B cell (primary cell): ENCODE measurements at regions not wholly inside any gene's neighbourhood (a gene's known extent, or its start where the extent isn't known, plus 50 kb on each side); places are given as distances from the start of the nearest gene placed in this dataset.

Experiments
- ATAC-seq: fragments of 200-7000 bp; cut with Tn5 transposase; one replicate; pipeline ENCODE4 v1.10.0; 2021; ENCODE audit warnings: low read depth, mild to moderate bottlenecking, moderate number of reproducible peaks, moderate library complexity
- CTCF ChIA-PET: fragments of 350-600 bp; sonication (Branson Sonifier 250); formaldehyde crosslinking; loops from one replicate; lab custom pipeline; 2021; ENCODE audit warnings: antibody characterized with exemption, inconsistent platforms; lab: Charles Lee
- POLR2A ChIA-PET: fragments of 350-600 bp; sonication (Branson Sonifier 250); formaldehyde crosslinking; loops from one replicate; lab custom pipeline; 2021; ENCODE audit warnings: antibody characterized with exemption; lab: Charles Lee
- DNase-seq: peaks from one replicate; pipeline ENCODE4 v3.0.0; 2013
- H2AFZ ChIP-seq: 2 replicates; pipeline ENCODE4 v1.6.1; 2012; ENCODE audit warnings: mild to moderate bottlenecking, low read depth, low read length; ENCODE audit not compliant: insufficient read depth, poor library complexity, severe bottlenecking
- H3K27ac ChIP-seq, 2 donors: 1 replicate in 1 of 2; 2 replicates in 1 of 2; pipeline ENCODE4 v1.5.1; 2012 to 2013; ENCODE audit warnings: low read length in 2 of 2, mild to moderate bottlenecking in 2 of 2, moderate library complexity in 1 of 2
- H3K27me3 ChIP-seq, 4 experiments: fragments of 200-600 bp in 1 of 4; sonication (generic) in 1 of 4; replicated peaks in 1 of 4; 1 replicate in 2 of 4; 2 replicates in 2 of 4; pipeline versions ENCODE4 v1.6.1 to v1.7.0; 2013 to 2016; ENCODE audit warnings: low read length in 3 of 4, mild to moderate bottlenecking in 2 of 4, mixed read lengths in 1 of 4, moderate library complexity in 1 of 4; ENCODE audit not compliant: insufficient read depth in 4 of 4, control insufficient read depth in 3 of 4; ENCODE audit errors: control extremely low read depth in 1 of 4
- H3K36me3 ChIP-seq, 2 experiments: replicated peaks in 1 of 2; 1 replicate in 1 of 2; 2 replicates in 1 of 2; pipeline versions ENCODE4 v1.6.1 to v1.7.1; 2013; ENCODE audit warnings: low read length in 1 of 2; ENCODE audit not compliant: insufficient read depth in 2 of 2, control insufficient read depth in 1 of 2; ENCODE audit errors: control extremely low read depth in 1 of 2, extremely low read depth in 1 of 2
- H3K4me1 ChIP-seq, 2 donors: fragments of 200-600 bp in 1 of 2; sonication (generic) in 1 of 2; 1 replicate in 1 of 2; 2 replicates in 1 of 2; pipeline versions ENCODE4 v1.5.1 to v1.6.1; 2013 to 2017; ENCODE audit warnings: low read length in 2 of 2; ENCODE audit not compliant: control insufficient read depth in 2 of 2, insufficient read depth in 2 of 2
- H3K4me2 ChIP-seq: replicated peaks from 2 replicates; pipeline ENCODE3; 2012; ENCODE audit warnings: mild to moderate bottlenecking, low read depth, low read length; ENCODE audit not compliant: poor library complexity, severe bottlenecking
- H3K4me3 ChIP-seq, 5 experiments: fragments of 200-600 bp in 1 of 5; sonication (generic) in 1 of 5; 1 replicate in 3 of 5; 2 replicates in 2 of 5; pipeline versions ENCODE4 v1.5.1 to v1.7.0; 2011 to 2016; ENCODE audit warnings: low read length in 4 of 5, mild to moderate bottlenecking in 4 of 5, low read depth in 2 of 5, control low read depth in 1 of 5, moderate library complexity in 1 of 5; ENCODE audit not compliant: insufficient read depth in 1 of 5; ENCODE audit errors: control extremely low read depth in 1 of 5, extremely low read depth in 1 of 5
- H3K79me2 ChIP-seq: fragments of 200-600 bp; sonication (generic); one replicate; pipeline ENCODE4 v1.6.0; 2016; ENCODE audit warnings: low read length; ENCODE audit not compliant: control insufficient read depth, insufficient read depth
- H3K9ac ChIP-seq: fragments of 200-600 bp; sonication (generic); 2 replicates; pipeline ENCODE4 v1.6.1; 2017; ENCODE audit warnings: mild to moderate bottlenecking, low read length, moderate library complexity
- H3K9me3 ChIP-seq, 3 donors: one replicate each; pipeline versions ENCODE4 v1.6.1 to v1.7.1; 2013; ENCODE audit warnings: low read length in 2 of 3; ENCODE audit not compliant: control insufficient read depth in 2 of 3, insufficient read depth in 1 of 3; ENCODE audit errors: control extremely low read depth in 1 of 3
- H4K20me1 ChIP-seq: 2 replicates; pipeline ENCODE4 v1.6.0; 2012; ENCODE audit warnings: mild to moderate bottlenecking, low read length; ENCODE audit not compliant: insufficient read depth, control insufficient read depth, poor library complexity, severe bottlenecking
- H3K27ac Mint-ChIP-seq: one replicate; pipeline ENCODE4 v1.8.0; 2021; ENCODE audit warnings: mixed read lengths
- H3K27me3 Mint-ChIP-seq: one replicate; pipeline ENCODE4 v1.8.0; 2021; ENCODE audit warnings: mixed read lengths
- H3K4me1 Mint-ChIP-seq: one replicate; pipeline ENCODE4 v1.8.0; 2021; ENCODE audit warnings: mixed read lengths
- H3K4me3 Mint-ChIP-seq: one replicate; pipeline ENCODE4 v1.8.0; 2021; ENCODE audit warnings: mixed read lengths
- H3K9me3 Mint-ChIP-seq: one replicate; pipeline ENCODE4 v1.8.0; 2022; ENCODE audit warnings: mixed read lengths; ENCODE audit not compliant: insufficient read depth
- EZH2 ChIP-seq: IDR thresholded peaks from 2 replicates; pipeline ENCODE4 v1.6.1; 2012; ENCODE audit warnings: borderline replicate concordance, low read depth, mild to moderate bottlenecking, moderate library complexity, low read length; ENCODE audit not compliant: insufficient read depth, poor library complexity, severe bottlenecking
- WGBS: methylation state at CpG from one replicate; pipeline ENCODE4 v1.1.5; 2013; ENCODE audit warnings: missing lambda C conversion rate; ENCODE audit not compliant: insufficient coverage; 5-methylcytosine and 5-hydroxymethylcytosine counted together
- intact Hi-C: fragments of 100-400 bp; cut with micrococcal nuclease; formaldehyde crosslinking; loops from one replicate; pipeline ENCODE4 v1.10.0; 2022
- TF ChIP-seq, protein P1 (sequence below): fragments of 200-600 bp; IDR thresholded peaks from one replicate; pipeline ENCODE4 v1.8.0; 2022; ENCODE audit warnings: antibody characterized with exemption, mild to moderate bottlenecking

DNA sequence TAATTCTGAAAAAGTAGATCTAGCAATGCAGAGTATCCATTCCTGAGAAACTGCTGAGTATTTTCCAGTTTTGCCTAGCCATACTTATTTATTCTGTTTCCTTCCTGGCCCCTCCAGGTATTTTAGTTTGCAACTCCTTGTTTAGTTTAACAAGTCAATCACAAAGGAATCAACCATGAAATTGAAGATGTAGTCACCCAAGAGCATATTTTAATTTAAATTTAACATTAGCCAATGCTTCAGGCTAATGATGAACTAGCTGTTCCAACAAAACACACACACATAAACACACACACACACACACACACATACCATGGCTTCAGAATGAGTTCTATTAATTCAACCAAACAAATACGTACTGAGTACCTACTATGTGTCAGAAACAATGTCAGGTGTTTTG is 332.8 kb upstream of the ERCC4 start:
- Histone ChIP-seq H2AFZ (no peak overlapping the region), H3K27ac (no peak overlapping the region), H4K20me1 (no peaks in the 10 kb centered on the region), H3K36me3 (no peaks in the 10 kb centered on the region), H3K9ac (no peak overlapping the region), H3K9me3 (no peaks in the 10 kb centered on the region), H3K4me3 (no peak overlapping the region), H3K79me2 (no peaks in the 10 kb centered on the region), H3K4me1 (no peaks in the 10 kb centered on the region), H3K4me2 (no peak overlapping the region), H3K27me3 (no peaks in the 10 kb centered on the region)
- H3K9me3 Mint-ChIP-seq: no peaks in the 10 kb centered on the region
- ChIA-PET CTCF (no interaction called here), POLR2A (no interaction called here)
- DNase-seq: no peak
- H3K27me3 Mint-ChIP-seq: no peaks in the 10 kb centered on the region
- no peak overlapping the region for H3K27ac Mint-ChIP-seq
- no peak for ATAC-seq
- WGBS: no CpG with 5 or more reads among the region's 1 CpG
- intact Hi-C loops: no loop called here
- no peaks in the 10 kb centered on the region for H3K4me1 Mint-ChIP-seq
- H3K4me3 Mint-ChIP-seq: no peak overlapping the region
- TF ChIP-seq, protein P1, sequence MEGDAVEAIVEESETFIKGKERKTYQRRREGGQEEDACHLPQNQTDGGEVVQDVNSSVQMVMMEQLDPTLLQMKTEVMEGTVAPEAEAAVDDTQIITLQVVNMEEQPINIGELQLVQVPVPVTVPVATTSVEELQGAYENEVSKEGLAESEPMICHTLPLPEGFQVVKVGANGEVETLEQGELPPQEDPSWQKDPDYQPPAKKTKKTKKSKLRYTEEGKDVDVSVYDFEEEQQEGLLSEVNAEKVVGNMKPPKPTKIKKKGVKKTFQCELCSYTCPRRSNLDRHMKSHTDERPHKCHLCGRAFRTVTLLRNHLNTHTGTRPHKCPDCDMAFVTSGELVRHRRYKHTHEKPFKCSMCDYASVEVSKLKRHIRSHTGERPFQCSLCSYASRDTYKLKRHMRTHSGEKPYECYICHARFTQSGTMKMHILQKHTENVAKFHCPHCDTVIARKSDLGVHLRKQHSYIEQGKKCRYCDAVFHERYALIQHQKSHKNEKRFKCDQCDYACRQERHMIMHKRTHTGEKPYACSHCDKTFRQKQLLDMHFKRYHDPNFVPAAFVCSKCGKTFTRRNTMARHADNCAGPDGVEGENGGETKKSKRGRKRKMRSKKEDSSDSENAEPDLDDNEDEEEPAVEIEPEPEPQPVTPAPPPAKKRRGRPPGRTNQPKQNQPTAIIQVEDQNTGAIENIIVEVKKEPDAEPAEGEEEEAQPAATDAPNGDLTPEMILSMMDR: no peak
- no peak for TF ChIP-seq EZH2

- Histone ChIP-seq H2AFZ (no peak overlapping the region), H3K9me3 (peaks cover 0 to 6% (median 0%) of the 10 kb centered on the region in 3 donors), H3K79me2 (no peaks in the 10 kb centered on the region), H3K27ac (no peak overlapping the region), H3K27me3 (no peaks in the 10 kb centered on the region), H3K4me3 (no peak overlapping the region), H3K9ac (no peak overlapping the region), H4K20me1 (no peaks in the 10 kb centered on the region), H3K4me2 (no peak overlapping the region), H3K36me3 (no peaks in the 10 kb centered on the region), H3K4me1 (no peaks in the 10 kb centered on the region)
- H3K4me3 Mint-ChIP-seq: no peak overlapping the region
- no peak overlapping the region for H3K27ac Mint-ChIP-seq
- H3K9me3 Mint-ChIP-seq: no peaks in the 10 kb centered on the region
- POLR2A ChIA-PET: no interaction called here
- WGBS: 22% methylated on average over 1 of the region's 3 CpGs
- no peaks in the 10 kb centered on the region for H3K27me3 Mint-ChIP-seq
- intact Hi-C loops: no loop called here
- no peak for TF ChIP-seq EZH2
- TF ChIP-seq, protein P1: no peak
- ATAC-seq: no peak
- no peaks in the 10 kb centered on the region for H3K4me1 Mint-ChIP-seq
- CTCF ChIA-PET: no interaction called here
- no peak for DNase-seq
These were observed 325.1 kb upstream of the ERCC4 start for GRCh38 chr16:13594823-13595222.
